SK-N-SH (cell line): ENCODE measurements at regions not wholly inside any gene's neighbourhood (a gene's known extent, or its start where the extent isn't known, plus 50 kb on each side); places are given as distances from the start of the nearest gene placed in this dataset.

Source experiments
- CTCF ChIP-seq: fragments of 200-600 bp; sonication (generic); IDR thresholded peaks from 2 replicates; pipeline ENCODE4 v1.6.1; 2017; ENCODE audit warnings: antibody characterized with exemption, mild to moderate bottlenecking, moderate library complexity
- EP300 ChIP-seq, 2 experiments: IDR thresholded peaks; 2 replicates each; pipeline versions ENCODE4 v1.4.0 to v1.6.1; 2012; ENCODE audit warnings: borderline replicate concordance in 1 of 2, low read depth in 1 of 2, low read length in 1 of 2
- EZH2phosphoT487 ChIP-seq: fragments of 200-600 bp; sonication (generic); IDR thresholded peaks from 2 replicates; pipeline ENCODE4 v1.6.1; 2017; ENCODE audit warnings: low read depth, mixed run types, mild to moderate bottlenecking, antibody characterized with exemption, moderate library complexity, borderline replicate concordance
- GABPA ChIP-seq: IDR thresholded peaks from 2 replicates; pipeline ENCODE4 v1.4.0; 2012; ENCODE audit warnings: low read depth, mild to moderate bottlenecking
- MAX ChIP-seq: IDR thresholded peaks from 2 replicates; pipeline ENCODE4 v1.4.0; 2012; ENCODE audit warnings: low read depth
- NFIC ChIP-seq: IDR thresholded peaks from 2 replicates; pipeline ENCODE4 v1.4.0; 2012; ENCODE audit warnings: borderline replicate concordance
- POLR2AphosphoS5 ChIP-seq: IDR thresholded peaks from 2 replicates; pipeline ENCODE4 v1.6.1; 2012; ENCODE audit warnings: low read depth, low read length
- RAD21 ChIP-seq: IDR thresholded peaks from 2 replicates; pipeline ENCODE4 v1.6.1; 2012; ENCODE audit warnings: mild to moderate bottlenecking, low read length
- REST ChIP-seq: IDR thresholded peaks from 2 replicates; pipeline ENCODE4 v1.6.1; 2012; ENCODE audit warnings: mild to moderate bottlenecking, low read depth, low read length, moderate library complexity
- SMC3 ChIP-seq: IDR thresholded peaks from 2 replicates; pipeline ENCODE4 v1.6.1; 2012; ENCODE audit warnings: low read depth, low read length, improper control_type of control experiment
- TAF1 ChIP-seq: IDR thresholded peaks from 2 replicates; pipeline ENCODE4 v1.6.1; 2012; ENCODE audit warnings: low read depth, mild to moderate bottlenecking, low read length, moderate library complexity, borderline replicate concordance
- USF2 ChIP-seq: fragments of 150-350 bp; IDR thresholded peaks from 2 replicates; pipeline ENCODE4 v1.6.1; 2017; ENCODE audit warnings: antibody characterized with exemption, low read length, low read depth, borderline replicate concordance
- YY1 ChIP-seq: IDR thresholded peaks from 2 replicates; pipeline ENCODE4 v1.4.0; 2012; ENCODE audit warnings: low read depth, mild to moderate bottlenecking

- TF ChIP-seq CTCF = no peak
- no peak for TF ChIP-seq YY1
- no peak for TF ChIP-seq NFIC
- TF ChIP-seq POLR2AphosphoS5 = no peak
- TF ChIP-seq EZH2phosphoT487 = no peak
- TF ChIP-seq REST = no peak
- TF ChIP-seq USF2 = no peak
- no peak for TF ChIP-seq GABPA
- TF ChIP-seq TAF1 = no peak
- TF ChIP-seq EP300 (IDR thresholded peaks at IDR 0.05; ENCODE audit: borderline replicate concordance in 1 of 2, low read depth in 1 of 2, low read length in 1 of 2) = no peak
- TF ChIP-seq SMC3 = no peak
- TF ChIP-seq MAX = no peak
- TF ChIP-seq RAD21 = no peak
Measured at GRCh38 chr20:22100686-22101085, 395.2 kb downstream of the PAX1 start.
